ENCODE measurements at regions not wholly inside any gene's neighbourhood (a gene's known extent, or its start where the extent isn't known, plus 50 kb on each side); places are given as distances from the start of the nearest gene placed in this dataset.

GRCh38 chr1:3981261-3981660, 81.2 kb upstream of the C1orf174 start:
- no peaks in the 10 kb centered on the region for H3K79me2 ChIP-seq (ENCODE audit: insufficient read depth, low read length)
- no peaks in the 10 kb centered on the region for H4K20me1 ChIP-seq (ENCODE audit: low read depth, low read length)
- no peak for TF ChIP-seq EZH2phosphoT487 (conservative IDR thresholded peaks at IDR 0.05; ENCODE audit: low read length)
- no peak for TF ChIP-seq CTCF (IDR thresholded peaks at IDR 0.05; ENCODE audit: insufficient read depth, low read length, poor library complexity, severe bottlenecking)
- no peaks in the 10 kb centered on the region for H3F3A ChIP-seq (ENCODE audit: insufficient read depth)
- H3K9me2 ChIP-seq (replicated peaks; ENCODE audit: insufficient read depth, low read length): no peaks in the 10 kb centered on the region
- H3K27ac ChIP-seq (ENCODE audit: low read depth, low read length): no peak overlapping the region
- H2AFZ ChIP-seq (ENCODE audit: low read depth, low read length, severe bottlenecking): no peak overlapping the region
- no peak overlapping the region for H3K4me3 ChIP-seq (ENCODE audit: insufficient read depth, low read length, poor library complexity, severe bottlenecking)
- H3K9ac ChIP-seq (ENCODE audit: low read length): no peak overlapping the region
- H3K9me3 ChIP-seq (ENCODE audit: insufficient read depth, low read length): no peaks in the 10 kb centered on the region
- no peak overlapping the region for H3K4me2 ChIP-seq (ENCODE audit: low read depth, low read length, poor library complexity, severe bottlenecking)
- H3K36me3 ChIP-seq (ENCODE audit: low read length): no peaks in the 10 kb centered on the region
- H3K27me3 ChIP-seq (ENCODE audit: low read length): no peaks in the 10 kb centered on the region

GRCh38 chr1:3981746-3982505, 81.9 kb upstream of the C1orf174 start:
- Histone ChIP-seq H3K4me2 (ENCODE audit: low read depth, low read length, poor library complexity, severe bottlenecking) (no peak overlapping the region), H3K36me3 (ENCODE audit: low read length) (no peaks in the 10 kb centered on the region)

GRCh38 chr1:3983181-3983580, 83.1 kb upstream of the C1orf174 start:
- Histone ChIP-seq H3K9me2 (replicated peaks; ENCODE audit: insufficient read depth, low read length) (no peaks in the 10 kb centered on the region), H3F3A (ENCODE audit: insufficient read depth) (no peaks in the 10 kb centered on the region), H3K79me2 (ENCODE audit: insufficient read depth, low read length) (no peaks in the 10 kb centered on the region), H4K20me1 (ENCODE audit: low read depth, low read length) (no peaks in the 10 kb centered on the region), H3K36me3 (ENCODE audit: low read length) (no peaks in the 10 kb centered on the region), H3K27ac (ENCODE audit: low read depth, low read length) (no peak overlapping the region), H2AFZ (ENCODE audit: low read depth, low read length, severe bottlenecking) (no peak overlapping the region), H3K4me3 (ENCODE audit: insufficient read depth, low read length, poor library complexity, severe bottlenecking) (no peak overlapping the region), H3K27me3 (ENCODE audit: low read length) (no peaks in the 10 kb centered on the region), H3K9ac (ENCODE audit: low read length) (no peak overlapping the region), H3K9me3 (ENCODE audit: insufficient read depth, low read length) (no peaks in the 10 kb centered on the region), H3K4me2 (ENCODE audit: low read depth, low read length, poor library complexity, severe bottlenecking) (no peak overlapping the region)
- TF ChIP-seq EZH2phosphoT487 (conservative IDR thresholded peaks at IDR 0.05; ENCODE audit: low read length) (no peak), CTCF (IDR thresholded peaks at IDR 0.05; ENCODE audit: insufficient read depth, low read length, poor library complexity, severe bottlenecking) (no peak)

More at GRCh38 chr1:3981746-3982505, 81.9 kb upstream of the C1orf174 start:
- H3K27ac ChIP-seq (ENCODE audit: low read depth, low read length): no peak overlapping the region
- no peaks in the 10 kb centered on the region for H3K79me2 ChIP-seq (ENCODE audit: insufficient read depth, low read length)
- H3K9me3 ChIP-seq (ENCODE audit: insufficient read depth, low read length): no peaks in the 10 kb centered on the region
- TF ChIP-seq CTCF (IDR thresholded peaks at IDR 0.05; ENCODE audit: insufficient read depth, low read length, poor library complexity, severe bottlenecking) (no peak), EZH2phosphoT487 (conservative IDR thresholded peaks at IDR 0.05; ENCODE audit: low read length) (no peak)
- no peaks in the 10 kb centered on the region for H3K27me3 ChIP-seq (ENCODE audit: low read length)
- no peak overlapping the region for H3K9ac ChIP-seq (ENCODE audit: low read length)
- no peaks in the 10 kb centered on the region for H3F3A ChIP-seq (ENCODE audit: insufficient read depth)
- no peak overlapping the region for H3K4me3 ChIP-seq (ENCODE audit: insufficient read depth, low read length, poor library complexity, severe bottlenecking)
- no peaks in the 10 kb centered on the region for H4K20me1 ChIP-seq (ENCODE audit: low read depth, low read length)
- no peak overlapping the region for H2AFZ ChIP-seq (ENCODE audit: low read depth, low read length, severe bottlenecking)
- H3K9me2 ChIP-seq (replicated peaks; ENCODE audit: insufficient read depth, low read length): no peaks in the 10 kb centered on the region
